Ascending aorta (tissue), 2 donors: ENCODE measurements at regions not wholly inside any gene's neighbourhood (a gene's known extent, or its start where the extent isn't known, plus 50 kb on each side); places are given as distances from the start of the nearest gene placed in this dataset.

Experiments
- DNase-seq, 2 donors: peaks; one replicate each; pipeline ENCODE4 v3.0.0-alpha.2; 2019; ENCODE audit warnings: low spot score in 2 of 2
- H3K27ac ChIP-seq, 2 donors: fragments of 200-600 bp; sonication (generic); one replicate each; pipeline ENCODE4 v1.5.1; 2016 to 2017; ENCODE audit warnings: mild to moderate bottlenecking in 1 of 2
- H3K27me3 ChIP-seq: fragments of 200-600 bp; sonication (generic); one replicate; pipeline ENCODE4 v1.5.1; 2017
- H3K36me3 ChIP-seq, 2 donors: fragments of 200-600 bp; sonication (generic); one replicate each; pipeline ENCODE4 v1.5.1; 2016
- H3K4me1 ChIP-seq, 2 donors: fragments of 200-600 bp; sonication (generic); one replicate each; pipeline ENCODE4 v1.5.1; 2016 to 2017; ENCODE audit warnings: mild to moderate bottlenecking in 1 of 2
- H3K4me3 ChIP-seq, 2 donors: fragments of 200-600 bp; sonication (generic); one replicate each; pipeline ENCODE4 v1.5.1; 2016 to 2017; ENCODE audit warnings: mild to moderate bottlenecking in 1 of 2
- H3K9me3 ChIP-seq, 2 donors: fragments of 200-600 bp; sonication (generic); one replicate each; pipeline ENCODE4 v1.5.1; 2016
- intact Hi-C: fragments of 100-400 bp; cut with DNase I; formaldehyde crosslinking; loops from one replicate; pipeline ENCODE4 v1.15.1; 2023
- TF ChIP-seq, protein P1 (sequence below), 3 experiments: fragments of 200-600 bp in 2 of 3; fragments of 450-650 bp in 1 of 3; sonication (generic) in 2 of 3; IDR thresholded peaks; one replicate each; pipeline ENCODE4 v1.5.1; 2016 to 2019; ENCODE audit warnings: antibody characterized with exemption in 3 of 3, mild to moderate bottlenecking in 1 of 3, moderate library complexity in 1 of 3

- Histone ChIP-seq H3K4me3 (peak overlapping the region; percentile 87 to 95), H3K9me3 (no peaks in the 10 kb centered on the region), H3K36me3 (no peaks in the 10 kb centered on the region), H3K27ac (peak overlapping the region; percentile 94 to 99), H3K4me1 (peaks cover 0 to 8% of the 10 kb centered on the region in 2 donors), H3K27me3 (no peaks in the 10 kb centered on the region)
- no peak for DNase-seq
- TF ChIP-seq, protein P1, sequence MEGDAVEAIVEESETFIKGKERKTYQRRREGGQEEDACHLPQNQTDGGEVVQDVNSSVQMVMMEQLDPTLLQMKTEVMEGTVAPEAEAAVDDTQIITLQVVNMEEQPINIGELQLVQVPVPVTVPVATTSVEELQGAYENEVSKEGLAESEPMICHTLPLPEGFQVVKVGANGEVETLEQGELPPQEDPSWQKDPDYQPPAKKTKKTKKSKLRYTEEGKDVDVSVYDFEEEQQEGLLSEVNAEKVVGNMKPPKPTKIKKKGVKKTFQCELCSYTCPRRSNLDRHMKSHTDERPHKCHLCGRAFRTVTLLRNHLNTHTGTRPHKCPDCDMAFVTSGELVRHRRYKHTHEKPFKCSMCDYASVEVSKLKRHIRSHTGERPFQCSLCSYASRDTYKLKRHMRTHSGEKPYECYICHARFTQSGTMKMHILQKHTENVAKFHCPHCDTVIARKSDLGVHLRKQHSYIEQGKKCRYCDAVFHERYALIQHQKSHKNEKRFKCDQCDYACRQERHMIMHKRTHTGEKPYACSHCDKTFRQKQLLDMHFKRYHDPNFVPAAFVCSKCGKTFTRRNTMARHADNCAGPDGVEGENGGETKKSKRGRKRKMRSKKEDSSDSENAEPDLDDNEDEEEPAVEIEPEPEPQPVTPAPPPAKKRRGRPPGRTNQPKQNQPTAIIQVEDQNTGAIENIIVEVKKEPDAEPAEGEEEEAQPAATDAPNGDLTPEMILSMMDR (IDR thresholded peaks at IDR 0.05) = no peak
- intact Hi-C loops = loop anchor here (2.0 to 5.0 kb wide), 4 partner anchors 116 to 431 kb away; no protein-coding TSS in a partner anchor
Measured at GRCh38 chr14:71321574-71322315, 414.5 kb downstream of the PCNX1 start.

DNA sequence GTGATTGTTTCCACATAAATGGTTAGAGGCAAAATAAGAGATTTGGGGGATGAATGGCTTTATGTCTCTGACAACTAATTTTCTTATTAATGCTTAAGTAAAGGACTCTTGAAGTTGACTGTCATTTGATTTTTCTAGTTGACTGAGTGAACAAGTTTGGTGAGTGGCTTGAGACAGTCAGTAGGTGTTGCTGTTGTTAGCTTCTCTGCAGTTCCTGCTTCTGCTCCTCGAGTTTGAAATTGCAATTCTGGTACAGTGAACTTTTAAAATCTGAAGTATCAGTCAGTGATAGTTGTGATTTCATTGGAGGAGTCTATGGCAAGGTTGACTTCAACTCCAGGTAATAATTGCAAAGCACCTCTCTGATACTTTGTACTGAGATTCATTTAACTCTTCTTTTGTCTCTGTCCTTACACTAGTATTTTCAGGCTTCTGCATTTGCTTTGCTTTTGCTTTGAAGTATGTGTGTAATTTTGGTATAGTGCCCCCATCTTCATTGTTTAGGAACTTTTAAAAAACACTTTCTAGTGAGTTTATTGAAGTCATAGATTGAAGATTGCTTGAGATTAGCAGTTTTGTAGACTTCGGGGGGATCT is 415.5 kb downstream of the PCNX1 start:
- Histone ChIP-seq H3K27me3 (no peaks in the 10 kb centered on the region), H3K9me3 (no peaks in the 10 kb centered on the region), H3K36me3 (no peaks in the 10 kb centered on the region), H3K27ac (no peak overlapping the region), H3K4me1 (peaks cover 0 to 8% of the 10 kb centered on the region in 2 donors), H3K4me3 (peak overlapping the region; percentile 87 to 95)
- TF ChIP-seq, protein P1 (IDR thresholded peaks at IDR 0.05) = peak; percentile 34 to 67 (median 47)
- DNase-seq = no peak
- intact Hi-C loops = loop anchor here (2.0 to 5.0 kb wide), 2 partner anchors 115 to 430 kb away; no protein-coding TSS in a partner anchor

DNA sequence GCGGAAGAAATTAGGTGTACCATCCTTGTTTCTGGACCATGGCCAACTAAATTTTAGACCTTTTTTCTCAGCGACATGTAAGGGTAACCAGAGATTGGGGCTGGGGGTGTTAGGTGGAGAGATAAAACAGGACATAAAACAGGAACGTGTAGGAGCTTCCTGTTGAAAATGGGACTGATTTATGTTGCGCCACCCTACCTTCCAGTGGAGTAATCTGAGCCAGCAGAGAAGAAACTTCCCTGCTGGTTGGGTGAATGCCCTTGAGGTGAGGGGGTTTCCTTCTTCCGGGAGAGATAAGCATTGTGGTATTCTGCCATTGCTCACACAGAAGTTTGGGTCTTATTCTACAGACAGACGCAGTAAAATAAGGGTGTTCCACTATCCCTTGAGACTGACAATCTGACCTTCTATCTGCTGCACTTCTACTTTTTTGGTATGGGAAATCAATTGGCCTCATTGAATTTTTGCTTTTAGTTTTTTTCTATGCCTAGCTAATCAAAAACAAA is 417.6 kb downstream of the PCNX1 start:
- H3K36me3 ChIP-seq = no peaks in the 10 kb centered on the region
- peak overlapping the region in 1 of 2 donors; percentile 14 for H3K27ac ChIP-seq
- intact Hi-C loops = loop anchor here (5.0 kb wide), 1 partner anchor 112 kb away; no protein-coding TSS in a partner anchor
- no peaks in the 10 kb centered on the region for H3K27me3 ChIP-seq
- DNase-seq = no peak
- TF ChIP-seq, protein P1 (IDR thresholded peaks at IDR 0.05) = no peak
- no peak overlapping the region for H3K4me3 ChIP-seq
- H3K4me1 ChIP-seq = peaks cover 0 to 5% of the 10 kb centered on the region in 2 donors
- no peaks in the 10 kb centered on the region for H3K9me3 ChIP-seq

- TF ChIP-seq, protein P1 (IDR thresholded peaks at IDR 0.05) = no peak
- intact Hi-C loops = no loop called here
- no peaks in the 10 kb centered on the region for H3K36me3 ChIP-seq
- no peak overlapping the region for H3K27ac ChIP-seq
- no peaks in the 10 kb centered on the region for H3K4me1 ChIP-seq
- no peak overlapping the region for H3K4me3 ChIP-seq
- no peaks in the 10 kb centered on the region for H3K9me3 ChIP-seq
- no peak for DNase-seq
- H3K27me3 ChIP-seq = no peaks in the 10 kb centered on the region
Measured at GRCh38 chr14:71327691-71328090, 420.4 kb downstream of the PCNX1 start.

- intact Hi-C loops = no loop called here
- no peaks in the 10 kb centered on the region for H3K4me1 ChIP-seq
- TF ChIP-seq, protein P1 (IDR thresholded peaks at IDR 0.05) = no peak
Measured at GRCh38 chr14:71328183-71328582, 420.9 kb downstream of the PCNX1 start.

More at GRCh38 chr14:71328183-71328582, 420.9 kb downstream of the PCNX1 start:
- Histone ChIP-seq H3K27me3 (no peaks in the 10 kb centered on the region), H3K9me3 (no peaks in the 10 kb centered on the region), H3K4me3 (no peak overlapping the region), H3K27ac (no peak overlapping the region), H3K36me3 (no peaks in the 10 kb centered on the region)
- no peak for DNase-seq
